IMR-90 (cell line): ENCODE measurements at regions not wholly inside any gene's neighbourhood (a gene's known extent, or its start where the extent isn't known, plus 50 kb on each side); places are given as distances from the start of the nearest gene placed in this dataset.

Source experiments
- ATAC-seq: fragments of 200-7000 bp; cut with Tn5 transposase; 2 replicates; pipeline ENCODE4 v1.9.1; 2020; ENCODE audit warnings: low read depth, mild to moderate bottlenecking, moderate library complexity
- BruUV-seq: library from RNA; stranded (reverse); fragments of 400-500 nt; replicated peaks from 2 replicates; lab custom pipeline; 2021; lab: Mats Ljungman, UMichigan
- CTCF ChIA-PET: fragments of 300-600 bp; formaldehyde crosslinking; extraction: SDS; loops from one replicate; lab custom pipeline; 2021; ENCODE audit warnings: antibody characterized with exemption; lab: Yijun Ruan, JAX
- POLR2A ChIA-PET: fragments of 300-600 bp; sonication (Branson Sonifier 250); formaldehyde crosslinking; loops from one replicate; lab custom pipeline; 2022; ENCODE audit warnings: antibody characterized with exemption; ENCODE audit not compliant: unreplicated experiment; lab: Charles Lee
- DNase-seq: peaks from one replicate; pipeline ENCODE4 v3.0.0; 2013
- H2AFZ ChIP-seq: replicated peaks from 2 replicates; pipeline ENCODE3; 2013; ENCODE audit warnings: low read length, mild to moderate bottlenecking; ENCODE audit not compliant: poor library complexity
- H2AK5ac ChIP-seq: 2 replicates; pipeline ENCODE4 v1.6.1; 2013; ENCODE audit warnings: low read depth, low read length, inconsistent platforms
- H2AK9ac ChIP-seq: replicated peaks from 2 replicates; pipeline ENCODE3; 2013; ENCODE audit warnings: mild to moderate bottlenecking, low read depth, low read length, moderate library complexity; ENCODE audit not compliant: poor library complexity
- H2BK120ac ChIP-seq: 2 replicates; pipeline ENCODE4 v1.6.1; 2013; ENCODE audit warnings: low read depth, low read length, inconsistent platforms
- H2BK15ac ChIP-seq: 3 replicates; pipeline ENCODE4 v1.6.1; 2013; ENCODE audit warnings: low read depth, low read length, inconsistent platforms
- H2BK20ac ChIP-seq: 2 replicates; pipeline ENCODE4 v1.6.1; 2013; ENCODE audit warnings: low read depth, mild to moderate bottlenecking, inconsistent platforms, low read length, moderate library complexity
- H2BK5ac ChIP-seq: 2 replicates; pipeline ENCODE4 v1.6.1; 2013; ENCODE audit warnings: mild to moderate bottlenecking, low read depth, low read length, inconsistent platforms; ENCODE audit not compliant: poor library complexity, severe bottlenecking
- H3K14ac ChIP-seq: replicated peaks from 2 replicates; pipeline ENCODE4 v1.6.1; 2013; ENCODE audit warnings: low read depth, low read length, inconsistent platforms
- H3K18ac ChIP-seq: 2 replicates; pipeline ENCODE4 v1.6.1; 2013; ENCODE audit warnings: low read depth, low read length, control low read depth
- H3K23ac ChIP-seq: 2 replicates; pipeline ENCODE4 v1.6.1; 2013; ENCODE audit warnings: low read depth, low read length, inconsistent platforms
- H3K27ac ChIP-seq: 2 replicates; pipeline ENCODE4 v1.5.1; 2013; ENCODE audit warnings: mild to moderate bottlenecking, control low read depth, low read length; ENCODE audit not compliant: insufficient read depth
- H3K27me3 ChIP-seq: 2 replicates; pipeline ENCODE4 v1.6.1; 2013; ENCODE audit warnings: low read length; ENCODE audit not compliant: control insufficient read depth, insufficient read depth
- H3K36me3 ChIP-seq: 2 replicates; pipeline ENCODE4 v1.6.1; 2013; ENCODE audit warnings: low read length, mixed read lengths; ENCODE audit not compliant: control insufficient read depth, insufficient read depth
- H3K4ac ChIP-seq: 2 replicates; pipeline ENCODE4 v1.6.1; 2013; ENCODE audit warnings: low read depth, low read length, inconsistent platforms
- H3K4me1 ChIP-seq: 2 replicates; pipeline ENCODE4 v1.6.1; 2013; ENCODE audit warnings: low read length, mixed read lengths; ENCODE audit not compliant: control insufficient read depth, insufficient read depth
- H3K4me2 ChIP-seq: 2 replicates; pipeline ENCODE4 v1.6.1; 2013; ENCODE audit warnings: low read depth, mild to moderate bottlenecking, control low read depth, low read length, moderate library complexity
- H3K4me3 ChIP-seq: 2 replicates; pipeline ENCODE4 v1.5.1; 2013; ENCODE audit warnings: low read depth, mild to moderate bottlenecking, control low read depth, low read length, moderate library complexity; ENCODE audit not compliant: insufficient read depth
- H3K56ac ChIP-seq: 2 replicates; pipeline ENCODE4 v1.6.1; 2013; ENCODE audit warnings: low read length, inconsistent platforms; ENCODE audit not compliant: insufficient read depth; ENCODE audit errors: extremely low read depth
- H3K79me1 ChIP-seq, 2 experiments: 2 replicates each; pipeline ENCODE4 v1.6.1; 2013; ENCODE audit warnings: low read length in 2 of 2, inconsistent platforms in 1 of 2, low read depth in 1 of 2
- H3K9ac ChIP-seq: 2 replicates; pipeline ENCODE4 v1.6.1; 2013; ENCODE audit warnings: low read depth, low read length, control low read depth
- H3K9me1 ChIP-seq: 2 replicates; pipeline ENCODE4 v1.6.1; 2013; ENCODE audit warnings: low read length, inconsistent platforms; ENCODE audit not compliant: insufficient read depth
- H3K9me3 ChIP-seq: 2 replicates; pipeline ENCODE4 v1.6.1; 2013; ENCODE audit warnings: low read length; ENCODE audit not compliant: control insufficient read depth, insufficient read depth
- H4K20me1 ChIP-seq: 2 replicates; pipeline ENCODE4 v1.6.1; 2013; ENCODE audit warnings: low read length, inconsistent platforms; ENCODE audit not compliant: insufficient read depth
- H4K5ac ChIP-seq: 2 replicates; pipeline ENCODE4 v1.6.1; 2013; ENCODE audit warnings: mild to moderate bottlenecking, low read depth, low read length, control low read depth
- H4K8ac ChIP-seq, 2 experiments: 2 replicates each; pipeline ENCODE4 v1.6.1; 2013; ENCODE audit warnings: low read depth in 2 of 2, low read length in 2 of 2, control low read depth in 1 of 2, inconsistent platforms in 1 of 2
- H4K91ac ChIP-seq: 2 replicates; pipeline ENCODE4 v1.6.1; 2013; ENCODE audit warnings: low read depth, low read length, inconsistent platforms; ENCODE audit not compliant: insufficient read depth
- BHLHE40 ChIP-seq: fragments of 150-350 bp; IDR thresholded peaks from 2 replicates; pipeline ENCODE4 v1.6.1; 2016; ENCODE audit warnings: mild to moderate bottlenecking, low read depth, low read length
- CEBPB ChIP-seq: IDR thresholded peaks from 2 replicates; pipeline ENCODE4 v1.6.1; 2012; ENCODE audit warnings: low read depth, low read length, improper control_type of control experiment
- CHD1 ChIP-seq: IDR thresholded peaks from 2 replicates; pipeline ENCODE4 v1.6.1; 2012; ENCODE audit warnings: low read depth, low read length, improper control_type of control experiment
- CTCF ChIP-seq: conservative IDR thresholded peaks from 2 replicates; pipeline ENCODE4 v1.5.1; 2012; ENCODE audit warnings: mild to moderate bottlenecking, low read depth, low read length, improper control_type of control experiment
- ELK1 ChIP-seq: fragments of 150-350 bp; IDR thresholded peaks from 2 replicates; pipeline ENCODE4 v1.6.1; 2016; ENCODE audit warnings: low read depth, mild to moderate bottlenecking, low read length, moderate library complexity, borderline replicate concordance
- FOS ChIP-seq: fragments of 150-350 bp; IDR thresholded peaks from 2 replicates; pipeline ENCODE4 v1.6.1; 2016; ENCODE audit warnings: low read depth, low read length
- MAFK ChIP-seq: IDR thresholded peaks from 2 replicates; pipeline ENCODE4 v1.6.1; 2012; ENCODE audit warnings: low read depth, low read length, improper control_type of control experiment
- MAZ ChIP-seq: IDR thresholded peaks from 2 replicates; pipeline ENCODE4 v1.6.1; 2012; ENCODE audit warnings: low read depth, mild to moderate bottlenecking, low read length, improper control_type of control experiment, moderate library complexity, borderline replicate concordance
- MXI1 ChIP-seq: IDR thresholded peaks from 2 replicates; pipeline ENCODE4 v1.6.1; 2012; ENCODE audit warnings: low read depth, mild to moderate bottlenecking, low read length, moderate library complexity, borderline replicate concordance
- NFE2L2 ChIP-seq: fragments of 150-350 bp; IDR thresholded peaks from 2 replicates; pipeline ENCODE4 v1.6.1; 2016; ENCODE audit warnings: low read depth, mild to moderate bottlenecking, low read length
- POLR2A ChIP-seq: IDR thresholded peaks from 2 replicates; pipeline ENCODE4 v1.6.1; 2012; ENCODE audit warnings: mild to moderate bottlenecking, low read depth, low read length
- RAD21 ChIP-seq: IDR thresholded peaks from 2 replicates; pipeline ENCODE4 v1.6.1; 2012; ENCODE audit warnings: low read length, improper control_type of control experiment
- RCOR1 ChIP-seq: IDR thresholded peaks from 2 replicates; pipeline ENCODE4 v1.6.1; 2012; ENCODE audit warnings: mild to moderate bottlenecking, low read length, improper control_type of control experiment; ENCODE audit not compliant: insufficient replicate concordance
- RFX5 ChIP-seq: IDR thresholded peaks from 2 replicates; pipeline ENCODE4 v1.8.0; 2012; ENCODE audit warnings: low read depth, mild to moderate bottlenecking, low read length, moderate library complexity
- SMC3 ChIP-seq: fragments of 150-350 bp; IDR thresholded peaks from 2 replicates; pipeline ENCODE4 v1.6.1; 2016; ENCODE audit warnings: low read depth, mild to moderate bottlenecking, antibody characterized with exemption, low read length, moderate library complexity
- USF2 ChIP-seq: fragments of 150-350 bp; IDR thresholded peaks from 2 replicates; pipeline ENCODE4 v1.6.1; 2017; ENCODE audit warnings: mild to moderate bottlenecking, antibody characterized with exemption, low read length, low read depth
- WGBS, 2 experiments: methylation state at CpG; one replicate each; pipeline versions ENCODE4 v1.1.5 to v1.1.7; 2013; ENCODE audit warnings: missing lambda C conversion rate in 2 of 2; ENCODE audit not compliant: insufficient read length in 1 of 2; ENCODE audit errors: extremely low coverage in 2 of 2; 5-methylcytosine and 5-hydroxymethylcytosine counted together
- dilution Hi-C: fragments of 300-500 bp; cut with HindIII; formaldehyde crosslinking; loops from one replicate; pipeline ENCODE4 v1.14.3; 2018; ENCODE audit warnings: low sequenced_read_pairs; ENCODE audit not compliant: unreplicated experiment
- in situ Hi-C: fragments of 300-500 bp; cut with MboI; formaldehyde crosslinking; loops from 3 replicates; pipeline ENCODE4 v1.14.3; 2019; ENCODE audit warnings: low sequenced_read_pairs, inconsistent platforms, mixed read lengths
- intact Hi-C: fragments of 100-400 bp; cut with micrococcal nuclease; formaldehyde crosslinking; loops from 2 replicates; pipeline ENCODE4 v1.10.0; 2022

- CTCF ChIA-PET, result no interaction called here
- no peaks in the 10 kb centered on the region for H4K20me1 ChIP-seq
- H3K4me3 ChIP-seq, result no peak overlapping the region
- H3K27me3 ChIP-seq, result no peaks in the 10 kb centered on the region
- BruUV-seq, result no TSS peak
- no peak overlapping the region for H2BK120ac ChIP-seq
- H2BK15ac ChIP-seq, result no peak overlapping the region
- H2AFZ ChIP-seq, result no peak overlapping the region
- H2BK20ac ChIP-seq, result no peak overlapping the region
- no peak overlapping the region for H4K91ac ChIP-seq
- H2AK9ac ChIP-seq, result no peak overlapping the region
- whole genome bisulfite sequencing, 2 experiments, result 28% methylated on average over 2 of the region's 3 CpGs; no CpG with 5 or more reads in 1 of the 2 experiments
- no peak overlapping the region for H2BK5ac ChIP-seq
- H3K4me2 ChIP-seq, result no peak overlapping the region
- H2AK5ac ChIP-seq, result no peak overlapping the region
- no peaks in the 10 kb centered on the region for H3K4me1 ChIP-seq
- no peaks in the 10 kb centered on the region for H3K9me1 ChIP-seq
- no peak for TF ChIP-seq BHLHE40
- no peak for TF ChIP-seq POLR2A
- TF ChIP-seq CEBPB, result no peak
- TF ChIP-seq CTCF, result no peak
- no peak for TF ChIP-seq NFE2L2
- TF ChIP-seq USF2, result no peak
- TF ChIP-seq RCOR1, result no peak
- TF ChIP-seq RFX5, result no peak
- no peak for TF ChIP-seq FOS
- no peak for TF ChIP-seq MXI1
- no peak for TF ChIP-seq MAFK
- no peak for TF ChIP-seq CHD1
- TF ChIP-seq RAD21, result no peak
- TF ChIP-seq ELK1, result no peak
- TF ChIP-seq MAZ, result no peak
- no peak for TF ChIP-seq SMC3
- no peaks in the 10 kb centered on the region for H3K36me3 ChIP-seq
- ATAC-seq (no peak), DNase-seq (no peak)
- in situ Hi-C loops (no loop called here), intact Hi-C loops (no loop called here), dilution Hi-C loops (no loop called here)
- POLR2A ChIA-PET, result no interaction called here
- no peak overlapping the region for H3K4ac ChIP-seq
- peaks cover 9% of the 10 kb centered on the region for H3K9me3 ChIP-seq
- no peak overlapping the region for H3K56ac ChIP-seq
- H3K9ac ChIP-seq, result no peak overlapping the region
- no peak overlapping the region for H4K5ac ChIP-seq
- no peak overlapping the region for H4K8ac ChIP-seq
- H3K23ac ChIP-seq, result no peak overlapping the region
- no peak overlapping the region for H3K27ac ChIP-seq
- H3K14ac ChIP-seq, result no peak overlapping the region
- no peaks in the 10 kb centered on the region for H3K79me1 ChIP-seq
- H3K18ac ChIP-seq, result no peak overlapping the region
Measured at GRCh38 chr4:27414887-27415731, 554.5 kb downstream of the STIM2 start.
